ENCODE measurements at regions not wholly inside any gene's neighbourhood (a gene's known extent, or its start where the extent isn't known, plus 50 kb on each side); places are given as distances from the start of the nearest gene placed in this dataset.

- no peak for DNase-seq (ENCODE audit: low read depth)
- no peak for TF ChIP-seq CTCF (IDR thresholded peaks at IDR 0.05; ENCODE audit: control insufficient read depth, insufficient read depth, low read depth, low read length, missing control alignments)
- no peak overlapping the region for H3K4me3 ChIP-seq (ENCODE audit: control insufficient read depth, low read depth, low read length)
Measured at GRCh38 chr2:15701341-15701907, 109.8 kb downstream of the DDX1 start.

DNA sequence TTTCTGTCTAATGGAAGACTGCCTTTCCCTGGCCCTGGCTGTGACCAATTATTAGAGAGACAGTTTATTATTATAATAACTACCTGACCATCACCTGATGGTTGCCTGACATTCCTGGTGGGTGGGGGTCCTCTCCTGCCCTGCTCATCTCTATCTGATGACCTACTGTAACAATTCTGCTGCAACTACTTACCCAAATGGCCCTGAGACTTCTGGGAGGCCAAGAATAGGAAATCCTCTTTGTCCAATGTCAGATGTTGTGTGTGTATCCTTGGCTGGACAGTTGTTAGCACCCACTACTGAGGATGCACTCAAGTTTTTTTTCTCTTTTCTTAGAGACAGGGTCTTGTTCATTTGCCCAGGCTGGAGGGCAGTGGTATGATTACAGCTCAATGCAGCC lies 110.3 kb downstream of the DDX1 start:
- no peak for TF ChIP-seq CTCF (IDR thresholded peaks at IDR 0.05; ENCODE audit: control insufficient read depth, insufficient read depth, low read depth, low read length, missing control alignments)
- DNase-seq (ENCODE audit: low read depth) = no peak

DNA sequence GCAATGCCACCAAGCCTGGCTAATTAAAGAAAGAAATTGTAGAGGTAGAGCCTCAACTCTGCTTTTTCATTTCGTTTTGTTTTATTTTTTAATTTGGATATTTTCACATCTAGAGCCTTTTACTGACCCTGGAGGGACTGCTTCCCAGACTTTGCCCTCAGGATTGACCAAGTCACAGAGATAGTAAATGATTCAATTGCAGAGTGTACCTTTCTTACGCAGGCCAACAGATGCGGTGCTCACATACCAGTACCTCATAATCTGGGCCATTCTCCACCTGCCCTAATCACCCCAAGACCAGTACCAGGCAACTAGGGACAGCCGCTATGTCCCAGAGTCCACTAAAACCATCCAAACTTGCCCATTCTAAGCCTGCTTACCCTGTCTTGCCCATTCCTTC lies 110.8 kb downstream of the DDX1 start:
- TF ChIP-seq CTCF (IDR thresholded peaks at IDR 0.05; ENCODE audit: control insufficient read depth, insufficient read depth, low read depth, low read length, missing control alignments) = no peak
- no peak for DNase-seq (ENCODE audit: low read depth)
- no peak overlapping the region for H3K4me3 ChIP-seq (ENCODE audit: control insufficient read depth, low read depth, low read length)

More for the DNA sequence above, 110.3 kb downstream of the DDX1 start:
- H3K4me3 ChIP-seq (ENCODE audit: control insufficient read depth, low read depth, low read length) = no peak overlapping the region

- DNase-seq (ENCODE audit: low read depth) = no peak
- no peak for TF ChIP-seq CTCF (IDR thresholded peaks at IDR 0.05; ENCODE audit: control insufficient read depth, insufficient read depth, low read depth, low read length, missing control alignments)
- no peak overlapping the region for H3K4me3 ChIP-seq (ENCODE audit: control insufficient read depth, low read depth, low read length)
Measured at GRCh38 chr2:15703365-15703869, 111.7 kb downstream of the DDX1 start.

DNA sequence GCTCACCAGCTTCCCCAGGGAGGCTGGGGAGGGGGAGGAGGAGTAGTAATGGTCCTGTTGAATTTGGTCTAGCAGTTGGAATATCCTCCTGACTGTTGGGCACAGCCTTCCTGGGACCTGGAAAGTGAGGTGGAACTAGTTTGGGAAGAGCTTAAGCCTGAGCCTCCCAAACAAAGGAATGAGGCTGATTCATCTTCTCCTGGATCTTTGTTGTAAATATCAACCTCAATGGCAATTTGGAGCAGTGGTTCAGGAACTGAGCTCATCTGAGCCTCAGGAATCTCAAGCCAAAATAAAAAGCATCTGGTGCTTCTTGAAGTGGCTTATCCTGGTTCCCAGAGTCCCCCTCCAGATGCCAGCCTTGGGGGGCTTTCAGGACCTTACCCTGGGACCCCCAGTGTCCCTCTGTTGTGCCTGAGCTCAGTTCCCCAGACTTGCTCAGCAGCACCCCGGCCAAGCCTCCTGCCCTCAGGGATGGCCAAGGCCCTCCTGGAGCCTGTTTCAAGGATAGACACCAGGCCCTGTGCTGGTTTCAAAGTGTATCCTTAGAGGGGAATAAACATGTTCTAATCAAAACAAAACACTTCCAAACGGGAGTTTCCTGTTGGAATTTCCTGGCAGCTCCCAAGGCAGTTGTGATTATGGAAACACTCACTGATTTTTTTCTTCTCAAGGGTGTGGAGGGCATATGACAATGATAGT lies 112.6 kb downstream of the DDX1 start:
- no peak overlapping the region for H3K4me3 ChIP-seq (ENCODE audit: control insufficient read depth, low read depth, low read length)
- DNase-seq (ENCODE audit: low read depth) = no peak
- no peak for TF ChIP-seq CTCF (IDR thresholded peaks at IDR 0.05; ENCODE audit: control insufficient read depth, insufficient read depth, low read depth, low read length, missing control alignments)

GRCh38 chr2:15704788-15705115 lies 113.1 kb downstream of the DDX1 start:
- no peak for DNase-seq (ENCODE audit: low read depth)
- no peak for TF ChIP-seq CTCF (IDR thresholded peaks at IDR 0.05; ENCODE audit: control insufficient read depth, insufficient read depth, low read depth, low read length, missing control alignments)

More at GRCh38 chr2:15704788-15705115, 113.1 kb downstream of the DDX1 start:
- H3K4me3 ChIP-seq (ENCODE audit: control insufficient read depth, low read depth, low read length) = no peak overlapping the region

All from AG09309 (cell line).